ENCODE measurements at regions not wholly inside any gene's neighbourhood (a gene's known extent, or its start where the extent isn't known, plus 50 kb on each side); places are given as distances from the start of the nearest gene placed in this dataset.

DNA sequence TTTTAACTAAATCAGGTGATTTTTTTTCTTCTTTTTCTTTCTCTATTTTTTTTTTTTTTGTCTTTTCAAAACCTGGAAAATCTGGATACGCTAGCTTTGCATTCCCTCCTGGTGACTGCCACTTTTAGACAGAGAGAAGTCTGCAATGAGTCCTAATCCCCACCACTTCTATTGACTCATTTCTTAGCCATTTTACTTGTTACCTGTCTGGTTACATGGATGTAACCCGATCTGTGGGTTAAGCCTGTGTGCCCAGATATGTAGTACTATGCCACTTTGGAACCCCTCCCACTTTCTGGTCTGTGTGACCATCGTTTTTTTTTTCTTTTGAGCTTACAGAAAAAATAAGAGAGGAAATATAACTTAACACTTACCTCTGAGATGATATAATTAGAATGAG, 817.8 kb upstream of the PCDH9 start:
- TF ChIP-seq, protein P1, sequence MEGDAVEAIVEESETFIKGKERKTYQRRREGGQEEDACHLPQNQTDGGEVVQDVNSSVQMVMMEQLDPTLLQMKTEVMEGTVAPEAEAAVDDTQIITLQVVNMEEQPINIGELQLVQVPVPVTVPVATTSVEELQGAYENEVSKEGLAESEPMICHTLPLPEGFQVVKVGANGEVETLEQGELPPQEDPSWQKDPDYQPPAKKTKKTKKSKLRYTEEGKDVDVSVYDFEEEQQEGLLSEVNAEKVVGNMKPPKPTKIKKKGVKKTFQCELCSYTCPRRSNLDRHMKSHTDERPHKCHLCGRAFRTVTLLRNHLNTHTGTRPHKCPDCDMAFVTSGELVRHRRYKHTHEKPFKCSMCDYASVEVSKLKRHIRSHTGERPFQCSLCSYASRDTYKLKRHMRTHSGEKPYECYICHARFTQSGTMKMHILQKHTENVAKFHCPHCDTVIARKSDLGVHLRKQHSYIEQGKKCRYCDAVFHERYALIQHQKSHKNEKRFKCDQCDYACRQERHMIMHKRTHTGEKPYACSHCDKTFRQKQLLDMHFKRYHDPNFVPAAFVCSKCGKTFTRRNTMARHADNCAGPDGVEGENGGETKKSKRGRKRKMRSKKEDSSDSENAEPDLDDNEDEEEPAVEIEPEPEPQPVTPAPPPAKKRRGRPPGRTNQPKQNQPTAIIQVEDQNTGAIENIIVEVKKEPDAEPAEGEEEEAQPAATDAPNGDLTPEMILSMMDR (IDR thresholded peaks at IDR 0.05), result no peak
- TF ChIP-seq POLR2AphosphoS5 (IDR thresholded peaks at IDR 0.05), result no peak

All from sigmoid colon (tissue), 4 donors.